ENCODE measurements at regions not wholly inside any gene's neighbourhood (a gene's known extent, or its start where the extent isn't known, plus 50 kb on each side); places are given as distances from the start of the nearest gene placed in this dataset.
A peak's percentile ranks its signal among the peaks of the same experiment; 100 is the strongest.

DNA sequence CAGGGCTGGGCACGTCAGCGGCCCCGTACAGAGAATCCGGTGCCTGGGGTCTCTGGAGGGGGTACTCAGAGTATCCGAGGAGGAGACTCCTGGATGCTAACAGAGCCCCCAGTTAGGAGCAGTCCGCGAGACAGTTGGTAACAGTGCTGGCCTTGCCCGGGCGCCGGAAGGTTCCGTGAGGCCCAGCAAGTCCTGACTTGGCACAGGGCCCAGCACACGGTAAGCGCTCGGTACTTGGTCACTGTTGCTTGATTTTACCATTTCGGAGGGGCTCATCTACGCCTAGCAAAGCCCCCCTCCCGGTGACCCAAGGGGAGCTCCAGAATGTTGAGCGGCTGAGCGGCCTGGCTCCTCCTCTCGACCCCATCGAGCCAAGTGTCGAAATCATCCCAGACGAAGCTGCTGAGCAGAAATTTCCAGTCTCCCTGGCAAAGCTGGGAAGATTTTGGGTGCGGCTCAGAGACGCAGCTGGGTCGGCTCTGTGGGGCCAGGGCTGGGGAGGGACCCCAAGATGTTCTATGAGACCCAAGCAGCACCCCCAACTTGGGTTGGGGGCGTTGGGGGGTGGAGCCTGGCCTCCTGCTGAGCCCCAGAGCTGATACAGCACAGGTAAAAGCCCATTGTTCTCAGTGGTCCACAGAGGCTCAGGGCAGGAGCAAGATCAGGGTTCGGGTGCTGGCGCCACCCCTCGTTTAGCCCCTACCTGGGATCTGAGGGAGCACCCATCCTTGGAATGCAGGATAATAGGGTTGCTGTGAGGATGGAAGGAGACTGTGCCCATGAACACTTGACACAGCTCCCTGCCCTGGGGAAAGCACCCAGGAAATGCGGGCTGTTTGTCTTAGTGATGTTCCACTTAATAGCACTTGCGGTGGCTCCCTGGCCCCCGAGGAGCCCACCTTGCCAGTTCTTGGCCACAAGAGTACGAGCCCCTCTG lies 137.2 kb downstream of the C9orf50 start:
- peak overlapping the region; percentile 96 for H3K27ac ChIP-seq (ENCODE audit: low read depth, low read length, poor library complexity, severe bottlenecking)
- DNase-seq (ENCODE audit: low spot score) = peak; percentile 80
- H3K4me1 ChIP-seq (ENCODE audit: insufficient read depth, low read length, poor library complexity, severe bottlenecking) = peaks cover 51% of the 10 kb centered on the region
- no peaks in the 10 kb centered on the region for H3K9me3 ChIP-seq (ENCODE audit: low read depth, low read length, poor library complexity, severe bottlenecking)
- ChIA-PET CTCF (interaction anchor here (0.5 to 0.6 kb wide), 2 partner anchors 112 to 1081 kb away, joined by 3 to 4 read pairs; no protein-coding TSS in a partner anchor), POLR2A (ENCODE audit: low non-redundant PET) (interaction anchor here (0.6 kb wide), 2 partner anchors 23 to 371 kb away, joined by 4 to 6 read pairs; no protein-coding TSS in a partner anchor)
- H3K27me3 ChIP-seq (replicated peaks; ENCODE audit: insufficient read depth, low read depth, low read length, poor library complexity) = no peaks in the 10 kb centered on the region
- BruUV-seq (replicated peaks) = no TSS peak
- TF ChIP-seq EZH2 (IDR thresholded peaks at IDR 0.05; ENCODE audit: borderline replicate concordance, low read depth, low read length, poor library complexity, severe bottlenecking) = no peak
- TF ChIP-seq, protein P1, sequence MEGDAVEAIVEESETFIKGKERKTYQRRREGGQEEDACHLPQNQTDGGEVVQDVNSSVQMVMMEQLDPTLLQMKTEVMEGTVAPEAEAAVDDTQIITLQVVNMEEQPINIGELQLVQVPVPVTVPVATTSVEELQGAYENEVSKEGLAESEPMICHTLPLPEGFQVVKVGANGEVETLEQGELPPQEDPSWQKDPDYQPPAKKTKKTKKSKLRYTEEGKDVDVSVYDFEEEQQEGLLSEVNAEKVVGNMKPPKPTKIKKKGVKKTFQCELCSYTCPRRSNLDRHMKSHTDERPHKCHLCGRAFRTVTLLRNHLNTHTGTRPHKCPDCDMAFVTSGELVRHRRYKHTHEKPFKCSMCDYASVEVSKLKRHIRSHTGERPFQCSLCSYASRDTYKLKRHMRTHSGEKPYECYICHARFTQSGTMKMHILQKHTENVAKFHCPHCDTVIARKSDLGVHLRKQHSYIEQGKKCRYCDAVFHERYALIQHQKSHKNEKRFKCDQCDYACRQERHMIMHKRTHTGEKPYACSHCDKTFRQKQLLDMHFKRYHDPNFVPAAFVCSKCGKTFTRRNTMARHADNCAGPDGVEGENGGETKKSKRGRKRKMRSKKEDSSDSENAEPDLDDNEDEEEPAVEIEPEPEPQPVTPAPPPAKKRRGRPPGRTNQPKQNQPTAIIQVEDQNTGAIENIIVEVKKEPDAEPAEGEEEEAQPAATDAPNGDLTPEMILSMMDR (conservative IDR thresholded peaks at IDR 0.05; ENCODE audit: low read depth, low read length) = no peak
- peak overlapping the region; percentile 54 for H3K4me3 ChIP-seq (ENCODE audit: low read depth, low read length, poor library complexity, severe bottlenecking)
- intact Hi-C loops (cut with micrococcal nuclease; ENCODE audit: unreplicated experiment) = loop anchor here (5.0 kb wide), 1 partner anchor 146 kb away; no protein-coding TSS in a partner anchor
- no peaks in the 10 kb centered on the region for H3K36me3 ChIP-seq (ENCODE audit: insufficient read depth, low read length, poor library complexity, severe bottlenecking)

DNA sequence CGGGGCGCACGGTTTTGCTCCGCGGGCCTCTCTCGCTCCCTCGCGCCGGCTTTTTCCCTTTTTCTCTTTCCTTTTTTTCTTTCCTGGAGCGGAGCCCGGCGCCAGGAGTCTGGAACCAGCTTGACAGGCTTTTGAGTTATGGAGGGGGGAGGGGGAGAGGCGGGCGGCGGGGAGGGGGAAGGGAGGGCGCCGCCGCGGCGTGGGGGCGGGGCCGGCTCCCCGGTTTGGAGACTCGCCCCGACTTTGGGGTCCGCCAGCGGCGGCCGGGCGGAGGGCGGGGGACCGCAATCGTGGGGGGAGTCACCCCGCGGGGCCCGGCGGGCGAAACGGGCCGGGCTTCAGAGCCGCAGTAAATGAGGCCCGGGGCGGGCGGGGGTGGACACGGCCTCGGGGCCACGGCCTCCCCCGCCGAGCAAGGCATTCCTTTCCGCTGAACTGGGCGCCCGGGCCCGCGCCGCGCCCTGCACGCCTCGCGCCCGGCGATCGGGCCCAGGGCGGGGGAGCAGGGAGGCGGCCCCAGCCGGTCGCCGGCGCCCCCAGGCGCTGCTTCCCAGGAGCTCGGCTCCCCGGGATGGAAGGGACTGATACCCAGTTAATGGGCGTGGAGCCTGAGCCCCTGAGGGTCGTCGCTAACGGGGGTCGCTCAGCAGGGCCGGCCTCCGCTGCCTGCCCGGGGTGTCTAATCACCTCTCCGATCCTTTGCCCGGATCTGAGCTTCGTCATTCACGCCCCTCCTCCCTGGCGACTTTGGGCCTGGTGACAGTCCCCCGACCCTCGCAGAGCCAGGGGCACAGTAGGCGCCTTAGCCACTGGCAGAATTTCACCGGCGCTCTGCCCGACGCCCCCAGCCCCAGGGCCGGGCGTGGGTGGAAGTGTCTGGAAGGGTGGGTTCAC lies 138.1 kb downstream of the C9orf50 start:
- H3K27me3 ChIP-seq (replicated peaks; ENCODE audit: insufficient read depth, low read depth, low read length, poor library complexity) = no peaks in the 10 kb centered on the region
- no TSS peak for BruUV-seq (replicated peaks)
- H3K36me3 ChIP-seq (ENCODE audit: insufficient read depth, low read length, poor library complexity, severe bottlenecking) = no peaks in the 10 kb centered on the region
- H3K9me3 ChIP-seq (ENCODE audit: low read depth, low read length, poor library complexity, severe bottlenecking) = no peaks in the 10 kb centered on the region
- peak overlapping the region; percentile 96 for H3K27ac ChIP-seq (ENCODE audit: low read depth, low read length, poor library complexity, severe bottlenecking)
- intact Hi-C loops (cut with micrococcal nuclease; ENCODE audit: unreplicated experiment) = loop anchor here (5.0 kb wide), 1 partner anchor 145 kb away; no protein-coding TSS in a partner anchor
- peak; percentile 90 for DNase-seq (ENCODE audit: low spot score)
- TF ChIP-seq EZH2 (IDR thresholded peaks at IDR 0.05; ENCODE audit: borderline replicate concordance, low read depth, low read length, poor library complexity, severe bottlenecking) = no peak
- TF ChIP-seq, protein P1 (conservative IDR thresholded peaks at IDR 0.05; ENCODE audit: low read depth, low read length) = no peak
- peaks cover 44% of the 10 kb centered on the region for H3K4me1 ChIP-seq (ENCODE audit: insufficient read depth, low read length, poor library complexity, severe bottlenecking)
- ChIA-PET POLR2A (ENCODE audit: low non-redundant PET) (interaction anchor here (0.6 kb wide), 1 partner anchor 22 kb away, joined by 6 read pairs; no protein-coding TSS in a partner anchor), CTCF (interaction anchor here (1.0 kb wide), 1 partner anchor 162 kb away, joined by 3 read pairs; no protein-coding TSS in a partner anchor)
- peak overlapping the region; percentile 54 for H3K4me3 ChIP-seq (ENCODE audit: low read depth, low read length, poor library complexity, severe bottlenecking)
